ENCODE measurements at regions not wholly inside any gene's neighbourhood (a gene's known extent, or its start where the extent isn't known, plus 50 kb on each side); places are given as distances from the start of the nearest gene placed in this dataset.
A peak's percentile ranks its signal among the peaks of the same experiment; 100 is the strongest.
"Not testable (repeated sequence)": the region's sequence is repeated elsewhere in the genome, so short reads cannot be mapped to it uniquely, and the experiment has no call there.

DNA sequence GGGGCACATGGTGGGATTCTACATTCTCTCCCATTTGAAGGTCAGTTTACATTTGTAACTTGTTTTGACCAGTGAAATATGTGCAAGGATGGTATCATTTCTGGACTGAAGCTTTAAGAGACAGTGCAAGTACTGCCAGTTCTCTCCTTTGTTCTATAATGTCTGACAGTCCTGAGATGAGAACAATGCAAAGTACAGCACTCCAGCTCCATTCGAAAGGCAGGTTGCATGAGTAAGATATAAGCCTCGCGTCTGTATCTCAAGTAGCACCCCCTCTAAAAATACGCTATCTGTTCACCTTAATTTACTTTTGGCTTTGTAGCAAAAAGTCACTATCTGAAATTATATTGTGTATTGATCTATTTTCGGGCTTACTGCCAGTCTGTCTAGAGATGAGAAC lies 1122.2 kb upstream of the TMEM132C start:
- no peak for DNase-seq (ENCODE audit: low spot score)

DNA sequence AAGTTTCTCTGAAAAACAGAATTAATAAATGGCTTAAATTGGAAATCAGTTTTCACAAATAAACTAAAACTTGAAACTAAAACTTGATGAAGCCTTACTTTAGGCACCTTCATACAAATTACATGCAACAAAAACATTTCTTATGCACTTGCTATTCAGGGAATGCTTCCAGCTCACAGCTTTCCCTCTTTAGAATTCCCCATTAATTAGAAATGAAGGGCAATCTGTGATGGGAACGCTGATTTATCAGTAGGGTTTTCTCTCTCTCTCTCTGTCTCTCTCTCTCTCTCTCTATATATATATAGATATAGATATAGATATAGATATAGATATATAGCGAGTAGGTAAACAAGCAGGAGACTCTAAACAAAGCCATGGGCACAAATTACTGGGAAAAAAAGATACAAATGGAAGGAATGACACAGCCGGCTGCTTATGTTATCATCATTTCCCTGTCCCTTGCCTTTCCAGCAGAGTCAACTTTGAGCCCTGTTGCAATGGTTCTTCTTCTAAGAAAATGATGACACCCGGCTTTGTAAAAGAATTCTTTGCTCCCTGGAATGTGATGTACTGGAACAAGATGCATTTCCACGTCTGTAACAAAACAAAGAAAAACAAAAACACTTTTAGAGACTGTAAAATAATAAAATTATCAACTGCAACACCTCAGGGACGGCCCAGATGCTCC lies 1121.6 kb upstream of the TMEM132C start:
- DNase-seq (ENCODE audit: low spot score) = peak; percentile 26

DNA sequence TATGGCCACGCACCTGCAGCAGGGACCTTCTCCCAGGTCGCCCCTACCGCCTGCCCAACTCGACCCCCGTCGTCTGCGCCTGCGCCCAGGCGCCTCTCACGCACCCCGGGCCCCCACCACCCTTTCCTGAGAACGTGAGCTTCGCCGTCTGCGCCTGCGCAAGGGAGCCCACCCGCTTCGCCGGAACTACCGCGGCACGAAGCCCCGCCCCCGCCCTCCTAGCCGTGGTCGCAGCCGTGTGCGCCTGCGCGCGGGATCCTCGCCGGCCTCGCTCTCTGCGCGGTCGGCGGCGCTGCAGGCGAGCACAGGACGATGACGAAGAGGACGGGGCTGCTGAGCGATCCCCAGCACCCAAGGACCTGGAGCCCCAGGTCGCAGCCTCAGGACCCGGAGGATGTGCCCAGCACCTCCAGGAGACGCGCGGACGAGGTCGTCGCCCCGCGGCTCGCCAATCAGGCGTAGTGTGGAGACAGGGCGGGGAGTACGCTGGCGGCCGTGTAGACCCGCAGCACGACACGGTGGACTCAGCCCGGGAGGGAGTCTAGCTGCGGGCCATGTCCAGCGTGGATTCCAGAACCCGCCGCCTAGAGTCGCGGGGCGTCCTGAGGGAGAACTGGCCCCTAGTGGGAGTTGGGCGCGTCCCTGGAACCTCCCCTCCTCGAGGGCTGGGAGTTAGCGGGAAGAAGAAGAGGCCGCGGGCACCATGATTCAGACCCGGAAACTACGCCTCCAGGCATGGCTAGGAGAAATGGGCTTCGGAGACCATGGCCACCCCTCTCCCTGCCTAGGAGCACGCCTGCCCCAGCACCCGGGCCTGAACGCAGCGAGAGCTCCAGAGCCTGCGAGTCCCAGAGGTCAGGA lies 1120.8 kb upstream of the TMEM132C start:
- DNase-seq (ENCODE audit: low spot score) = peak; percentile 77

DNA sequence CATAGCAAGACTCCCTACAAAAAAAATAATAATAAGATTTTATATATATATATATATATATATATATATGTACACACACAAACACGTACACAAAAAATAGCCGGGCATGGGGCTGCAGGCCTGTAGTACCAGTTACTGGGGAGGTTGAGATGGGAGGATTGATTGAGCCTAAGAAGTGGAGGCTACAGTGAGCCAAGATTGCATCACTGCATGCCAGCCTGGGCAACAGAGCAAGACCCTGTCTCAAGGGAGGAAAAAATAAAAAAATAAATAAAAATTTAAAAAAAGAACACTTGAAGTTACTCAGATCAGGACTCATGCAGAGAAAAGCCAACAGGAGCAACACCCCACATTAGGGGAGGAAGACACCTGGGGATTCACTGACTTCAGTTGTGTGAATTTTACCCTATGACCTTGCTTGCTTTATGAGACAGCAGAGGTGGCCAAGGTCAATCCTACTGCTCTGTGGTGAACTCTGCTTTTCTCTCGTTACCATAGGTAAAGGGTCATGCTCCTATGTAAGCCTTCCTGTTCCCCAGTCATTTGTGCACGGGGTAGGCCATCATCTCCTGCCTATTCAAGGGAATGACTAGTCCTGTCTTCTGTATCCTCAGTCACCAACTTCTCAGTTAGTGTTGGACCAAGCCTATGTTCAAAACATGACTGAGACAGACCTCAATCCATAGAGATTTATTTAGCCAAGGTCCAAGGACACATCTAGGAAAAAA lies 1119.8 kb upstream of the TMEM132C start:
- no peak for DNase-seq (ENCODE audit: low spot score)

DNA sequence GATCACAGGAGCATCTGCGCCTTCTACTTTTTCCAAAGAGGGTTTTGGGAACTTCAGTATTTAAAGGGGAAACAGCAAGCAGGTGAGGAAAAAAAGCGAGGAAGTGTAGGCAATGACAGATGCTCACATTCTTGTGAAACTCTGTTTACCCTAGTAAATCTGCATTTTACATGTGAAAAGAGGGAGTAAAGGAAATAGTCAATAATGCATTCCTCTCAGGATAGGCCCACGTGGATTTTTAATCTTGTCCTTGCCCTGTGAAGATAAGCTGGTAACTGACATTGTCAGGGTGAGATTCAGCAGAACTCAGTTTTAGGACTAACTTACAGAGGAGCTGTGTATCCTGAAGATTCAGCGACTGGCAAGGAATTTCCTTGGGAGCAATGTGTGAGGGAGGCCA lies 1119.2 kb upstream of the TMEM132C start:
- no peak for DNase-seq (ENCODE audit: low spot score)

DNA sequence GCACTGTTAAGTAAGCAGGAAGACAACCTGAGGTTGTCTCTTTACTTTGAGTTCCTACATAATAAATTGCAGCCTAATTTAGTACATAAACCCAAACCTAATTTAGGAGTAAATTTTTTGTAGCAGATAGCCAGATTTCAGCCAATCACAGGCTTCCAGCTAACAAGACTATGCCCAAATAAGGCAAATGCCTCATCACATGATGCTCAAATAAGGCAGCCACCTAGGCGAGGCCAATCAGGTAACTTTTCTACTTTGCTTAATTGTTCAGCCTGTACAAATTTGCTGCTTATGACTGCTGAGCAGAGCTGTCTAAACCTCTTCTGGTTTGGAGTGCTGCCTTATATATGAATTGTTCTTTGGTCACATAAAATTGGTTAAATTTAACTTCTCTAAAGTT lies 1118.7 kb upstream of the TMEM132C start:
- no peak for DNase-seq (ENCODE audit: low spot score)

DNA sequence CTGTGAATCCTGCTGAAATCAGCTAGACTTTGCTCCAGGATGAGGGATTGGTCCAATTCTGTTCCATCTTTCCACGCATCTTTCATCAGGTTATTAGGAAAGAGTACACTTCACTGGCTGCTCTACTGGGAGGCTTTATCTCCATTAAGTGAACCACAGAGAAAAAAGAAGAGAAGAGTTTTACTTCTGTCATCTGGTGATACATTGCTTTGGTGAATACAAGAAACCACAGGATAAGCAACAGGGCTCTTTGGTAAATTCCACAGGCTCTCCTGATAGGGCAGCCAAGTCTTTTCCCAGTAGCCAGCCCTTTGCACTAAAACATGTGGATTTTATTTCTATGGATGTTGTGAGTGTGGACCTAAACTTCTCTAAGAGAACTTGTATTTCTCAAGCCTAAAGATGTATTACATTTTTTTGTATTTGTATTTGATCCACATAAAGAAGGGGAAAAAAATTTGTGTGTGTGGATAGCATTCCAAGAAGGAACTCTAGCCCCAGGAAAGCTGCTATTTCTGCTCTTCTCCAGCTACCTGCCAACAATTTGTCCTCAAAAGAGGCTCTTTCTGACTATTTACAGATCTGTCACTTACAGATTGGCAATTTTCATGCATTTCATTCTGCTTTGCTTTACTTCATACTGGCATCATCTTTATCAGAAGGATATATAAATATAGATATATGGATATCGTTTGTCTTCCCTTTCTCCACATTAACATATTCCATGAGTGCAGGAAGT lies 1117.6 kb upstream of the TMEM132C start:
- DNase-seq (ENCODE audit: low spot score) = no peak

DNA sequence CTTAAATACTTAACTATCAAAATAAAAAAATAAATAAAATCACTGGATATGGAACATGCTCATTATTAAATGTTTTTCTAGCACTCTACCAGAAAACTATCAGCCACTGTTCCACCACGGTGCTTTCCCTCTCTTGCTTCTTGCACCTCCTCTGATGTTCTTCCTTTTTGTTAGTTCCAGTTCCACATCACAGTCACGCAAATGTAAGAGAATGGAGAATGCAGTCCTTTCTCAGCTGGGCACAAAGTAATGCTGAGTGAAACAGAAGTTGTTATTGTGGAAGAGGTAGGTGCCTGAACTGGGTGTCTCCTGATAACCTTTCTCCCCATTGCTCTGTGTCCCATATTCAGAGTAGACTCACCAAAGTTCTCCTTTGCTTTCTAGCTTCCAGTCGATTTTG lies 1116.9 kb upstream of the TMEM132C start:
- no peak for DNase-seq (ENCODE audit: low spot score)

DNA sequence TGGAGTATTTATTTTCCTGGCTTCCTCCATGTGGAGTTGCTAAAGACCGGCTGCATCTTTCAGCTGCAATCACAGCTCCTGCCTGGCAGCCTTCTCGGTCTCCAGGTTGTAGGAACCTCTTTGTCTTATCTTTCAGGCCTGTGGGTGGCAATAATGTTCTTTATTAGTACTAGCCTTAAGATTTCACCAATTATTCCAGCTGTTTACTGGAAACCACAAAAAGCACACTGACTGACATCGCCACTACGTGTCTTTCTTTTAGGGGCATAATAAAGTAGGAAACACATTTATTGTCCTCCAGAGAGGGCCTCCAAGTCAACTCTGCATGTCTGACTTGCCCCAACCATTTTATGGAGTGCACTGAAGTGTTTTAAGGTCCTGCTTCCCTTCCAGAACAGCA lies 1116.5 kb upstream of the TMEM132C start:
- no peak for DNase-seq (ENCODE audit: low spot score)

DNA sequence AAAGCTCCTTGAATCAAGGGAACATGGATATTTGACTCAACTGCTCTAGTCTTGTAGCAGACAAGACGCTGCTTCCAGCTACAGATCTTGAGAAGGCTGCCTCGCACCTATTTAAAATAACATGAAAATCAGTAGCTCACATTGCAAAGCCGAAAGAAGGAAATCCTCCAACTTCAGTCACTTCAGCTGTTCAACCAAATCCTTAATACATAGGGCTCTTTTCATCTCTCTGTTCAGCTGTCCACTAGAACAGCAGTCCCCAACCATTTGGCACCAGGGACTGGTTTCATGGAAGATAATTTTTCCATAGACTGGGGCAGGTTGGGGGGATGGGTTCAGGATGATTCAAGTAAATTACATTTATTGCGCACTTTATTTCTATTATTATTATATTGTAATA lies 1116.0 kb upstream of the TMEM132C start:
- no peak for DNase-seq (ENCODE audit: low spot score)

DNA sequence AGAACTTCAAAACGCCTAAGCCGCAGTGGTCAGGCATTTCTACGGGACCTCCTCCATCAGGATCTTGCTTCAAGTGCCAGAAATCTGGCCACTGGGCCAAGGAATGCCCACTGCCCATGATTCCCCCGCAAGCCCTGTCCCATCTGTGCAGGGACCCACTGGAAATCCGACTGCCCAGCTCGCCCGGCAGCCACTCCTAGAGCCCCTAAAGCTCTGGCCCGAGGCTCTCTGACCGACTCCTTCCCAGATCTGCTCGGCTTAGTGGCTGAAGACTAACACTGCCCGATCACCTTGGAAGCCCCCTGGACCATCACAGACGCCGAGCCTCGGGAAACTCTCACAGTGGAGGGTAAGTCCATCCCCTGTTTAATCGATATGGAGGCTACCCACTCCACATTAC lies 1113.0 kb upstream of the TMEM132C start:
- no peak for DNase-seq (ENCODE audit: low spot score)

DNA sequence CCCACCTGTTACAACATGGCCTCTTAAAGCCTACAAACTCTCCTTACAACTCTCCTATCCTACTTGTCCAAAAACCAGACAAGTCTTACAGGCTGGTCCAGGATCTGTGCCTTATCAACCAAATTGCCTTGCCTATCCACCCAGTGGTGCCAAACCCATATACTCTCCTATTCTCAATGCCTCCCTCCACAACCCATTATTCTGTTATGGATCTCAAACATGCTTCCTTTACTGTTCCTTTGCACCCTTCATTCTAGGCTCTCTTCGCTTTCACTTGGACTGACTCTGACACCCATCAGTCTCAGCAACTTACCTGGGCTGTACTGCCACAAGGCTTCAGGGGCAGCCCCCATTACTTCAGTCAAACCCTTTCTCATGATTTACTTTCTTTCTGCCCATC lies 1112.1 kb upstream of the TMEM132C start:
- not testable (repeated sequence) for DNase-seq (ENCODE audit: low spot score)

DNA sequence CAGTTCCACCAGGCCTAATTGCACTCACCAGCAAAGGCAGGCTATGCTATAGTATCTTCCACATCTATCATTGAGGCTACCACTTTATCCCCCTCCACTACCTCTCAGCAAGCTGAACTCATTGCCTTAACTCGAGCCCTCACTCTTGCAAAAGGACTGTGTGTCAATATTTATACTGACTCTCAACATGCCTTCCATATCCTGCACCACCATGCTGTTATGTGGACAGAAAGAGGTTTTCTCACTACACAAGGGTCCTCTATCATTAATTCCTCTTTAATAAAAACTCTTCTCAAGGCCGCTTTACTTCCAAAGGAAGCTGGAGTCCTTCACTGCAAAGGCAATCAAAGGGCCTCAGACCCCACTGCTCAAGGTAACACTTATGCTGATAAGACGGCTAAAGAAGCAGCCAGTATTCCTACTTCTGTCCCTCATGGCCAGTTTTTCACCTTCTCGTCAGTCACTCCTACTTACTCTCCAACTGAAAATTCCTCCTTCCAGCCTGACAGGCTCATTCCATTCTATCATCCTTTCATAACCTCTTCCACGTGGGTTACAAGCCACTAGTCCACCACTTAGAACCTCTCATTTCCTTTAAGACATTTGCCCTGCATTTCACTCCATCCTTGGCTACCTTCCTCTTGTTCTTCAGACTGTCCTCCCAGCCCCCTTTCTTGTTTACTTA lies 1110.9 kb upstream of the TMEM132C start:
- DNase-seq (ENCODE audit: low spot score) = not testable (repeated sequence)

DNA sequence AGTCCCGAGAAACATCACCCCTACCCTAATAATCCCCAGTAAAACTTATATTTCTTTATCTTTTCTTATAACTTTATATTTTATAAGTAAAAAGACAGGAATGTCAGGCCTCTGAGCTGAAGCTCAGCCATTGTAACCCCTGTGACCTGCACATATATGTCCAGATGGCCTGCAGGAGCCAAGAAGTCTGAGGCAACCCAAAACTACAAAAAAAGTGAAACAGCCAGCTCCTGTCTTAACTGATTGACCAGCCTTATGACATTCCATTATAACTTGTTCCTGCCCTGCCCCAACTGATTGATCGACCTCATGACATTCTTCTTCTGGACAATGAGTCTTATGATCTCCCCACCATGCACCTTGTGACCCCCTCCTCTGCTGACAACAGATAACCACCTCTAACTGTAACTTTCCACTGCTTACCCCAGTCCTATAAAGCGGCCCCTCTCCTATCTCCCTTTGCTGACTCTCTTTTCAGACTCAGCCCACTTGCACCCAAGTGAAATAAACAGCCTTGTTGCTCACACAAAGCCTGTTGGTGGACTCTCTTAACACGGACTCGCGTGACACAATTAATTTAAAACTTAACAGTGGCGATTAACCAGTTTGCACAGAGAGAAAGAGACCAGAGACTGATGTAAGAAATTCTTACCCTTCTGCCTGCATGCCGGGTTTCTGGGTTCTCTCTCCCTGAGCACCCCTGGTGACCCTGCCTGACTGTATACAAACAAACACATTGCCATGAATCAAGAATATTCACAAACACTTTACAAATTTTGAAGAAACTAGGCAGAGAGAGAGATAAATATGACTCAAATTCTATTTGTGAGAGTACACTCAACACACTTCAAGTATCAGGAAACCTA lies 1109.2 kb upstream of the TMEM132C start:
- DNase-seq (ENCODE audit: low spot score) = not testable (repeated sequence)

DNA sequence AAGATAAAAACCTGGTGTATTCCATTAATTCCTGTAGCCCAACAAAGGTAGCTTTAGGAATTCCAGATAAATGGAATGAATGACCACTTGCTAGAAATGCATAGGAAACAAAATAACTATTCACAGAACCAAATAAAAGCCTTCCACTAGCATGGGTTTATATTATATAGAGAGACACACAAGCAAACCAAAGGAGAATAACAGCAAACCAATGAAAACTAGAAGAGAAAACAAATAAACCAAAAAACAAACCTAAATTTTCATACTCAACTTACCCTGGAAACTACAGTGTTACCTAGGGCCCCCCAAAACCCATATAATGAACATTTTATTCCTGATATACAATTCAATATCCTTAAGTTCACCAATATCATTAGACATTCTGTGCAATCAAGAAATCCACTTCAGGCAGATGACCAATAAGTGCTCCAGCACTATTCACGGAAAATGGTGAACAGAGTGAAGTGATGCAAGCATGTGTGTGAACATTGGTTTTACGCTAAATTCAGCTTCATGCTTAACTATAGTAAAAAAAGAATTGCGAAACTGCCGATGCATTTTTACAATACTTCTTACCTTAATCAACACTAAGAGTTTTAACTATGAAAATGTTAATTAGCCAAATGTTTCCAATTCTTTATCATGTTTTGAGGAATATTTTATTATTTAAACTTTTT lies 1108.4 kb upstream of the TMEM132C start:
- no peak for DNase-seq (ENCODE audit: low spot score)

DNA sequence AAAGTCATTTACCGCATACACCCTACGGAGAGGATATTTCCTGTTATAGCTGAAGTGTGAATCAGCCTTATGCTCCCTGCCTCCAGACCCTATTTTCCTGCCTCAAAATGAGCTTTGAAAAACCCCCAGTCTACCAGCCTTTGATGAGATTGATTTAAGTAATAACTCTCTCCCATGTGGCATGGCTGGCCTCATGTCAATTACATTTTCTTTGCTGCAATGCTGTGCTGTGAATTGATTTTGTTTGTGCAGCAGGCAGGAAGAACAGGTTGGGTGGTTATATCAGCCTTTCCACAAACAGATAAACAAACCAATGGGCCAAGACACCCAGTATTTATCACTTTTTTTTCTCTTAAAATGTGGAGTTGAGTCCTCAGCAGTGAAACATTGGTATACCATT lies 1105.5 kb upstream of the TMEM132C start:
- DNase-seq (ENCODE audit: low spot score) = no peak

DNA sequence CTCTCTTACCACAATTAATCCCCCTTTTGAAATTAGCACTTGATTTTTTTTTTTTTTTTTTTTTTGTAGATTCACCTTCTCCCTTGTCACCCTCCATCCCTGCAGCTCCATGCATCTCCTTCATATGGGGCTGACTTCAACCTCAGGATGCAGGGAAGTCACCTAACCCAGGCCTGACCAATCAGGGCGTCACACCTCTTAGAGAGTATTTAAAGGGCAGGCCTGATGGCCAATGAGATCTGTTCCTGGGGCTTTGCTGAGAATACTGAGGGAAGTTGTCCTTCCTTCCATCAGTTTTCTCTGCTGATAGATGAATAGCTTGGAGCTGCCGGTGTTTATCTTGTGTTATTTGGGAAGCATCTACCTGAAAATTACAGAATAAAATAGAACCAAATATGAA lies 1104.7 kb upstream of the TMEM132C start:
- peak; percentile 42 for DNase-seq (ENCODE audit: low spot score)

DNA sequence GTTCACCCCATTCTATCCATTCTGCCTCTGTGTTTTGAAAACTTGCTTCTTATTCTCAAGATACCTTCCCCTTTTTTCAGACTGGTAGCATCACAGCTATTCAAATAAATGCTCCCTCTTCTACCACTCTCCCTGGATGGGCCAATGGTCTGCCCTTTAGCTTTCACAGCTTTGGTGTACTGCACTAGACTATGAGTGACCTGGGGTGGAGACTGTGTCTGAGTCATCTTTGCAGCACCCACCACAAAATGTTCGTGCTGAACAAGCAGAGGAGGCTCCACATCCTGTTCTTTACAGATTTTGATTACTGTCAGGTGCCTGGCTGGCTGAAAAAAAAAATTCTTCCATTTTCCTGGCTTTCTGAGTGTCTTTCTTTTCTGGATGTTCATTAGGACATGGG lies 1104.1 kb upstream of the TMEM132C start:
- no peak for DNase-seq (ENCODE audit: low spot score)

DNA sequence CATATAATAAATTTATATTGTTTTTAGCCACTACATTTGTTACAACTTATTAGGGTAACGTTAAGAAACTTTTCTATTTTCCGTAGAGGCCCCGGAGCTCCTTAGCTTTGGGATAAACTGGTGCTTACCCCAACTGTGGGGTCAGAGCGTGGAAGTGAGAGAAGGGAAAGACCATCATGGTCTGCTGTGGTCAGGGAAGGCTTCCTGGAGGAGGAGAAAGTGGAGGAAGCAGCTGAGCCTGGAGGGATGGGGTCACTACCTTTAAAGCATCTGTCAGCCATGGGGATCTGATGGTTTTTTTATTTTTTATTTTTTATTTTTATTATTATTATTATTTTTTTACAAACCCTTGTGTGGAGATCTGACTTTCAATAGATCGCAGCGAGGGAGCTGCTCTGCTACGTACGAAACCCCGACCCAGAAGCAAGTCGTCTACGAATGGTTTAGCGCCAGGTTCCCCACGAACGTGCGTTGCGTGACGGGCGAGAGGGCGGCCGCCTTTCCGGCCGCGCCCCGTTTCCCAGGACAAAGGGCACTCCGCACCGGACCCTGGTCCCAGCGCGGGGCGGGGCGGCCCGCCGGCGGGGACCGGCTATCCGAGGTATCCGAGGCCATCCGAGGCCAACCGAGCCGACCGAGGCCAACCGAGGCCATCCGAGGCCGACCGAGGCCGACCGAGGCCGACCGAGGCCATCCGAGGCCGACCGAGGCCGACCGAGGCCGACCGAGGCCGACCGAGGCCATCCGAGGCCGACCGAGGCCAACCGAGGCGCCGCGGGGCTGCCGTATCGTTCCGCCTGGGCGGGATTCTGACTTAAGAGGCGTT lies 1101.2 kb upstream of the TMEM132C start:
- peak; percentile 79 for DNase-seq (ENCODE audit: low spot score)
